HG02852 (cell line): ENCODE measurements at regions not wholly inside any gene's neighbourhood (a gene's known extent, or its start where the extent isn't known, plus 50 kb on each side); places are given as distances from the start of the nearest gene placed in this dataset.

ENCODE experiments used
- ATAC-seq: cut with Tn5 transposase; IDR thresholded peaks from one replicate; pipeline ENCODE4 v1.9.1; 2021; ENCODE audit warnings: mild to moderate bottlenecking, moderate library complexity; ENCODE audit not compliant: unreplicated experiment

DNA sequence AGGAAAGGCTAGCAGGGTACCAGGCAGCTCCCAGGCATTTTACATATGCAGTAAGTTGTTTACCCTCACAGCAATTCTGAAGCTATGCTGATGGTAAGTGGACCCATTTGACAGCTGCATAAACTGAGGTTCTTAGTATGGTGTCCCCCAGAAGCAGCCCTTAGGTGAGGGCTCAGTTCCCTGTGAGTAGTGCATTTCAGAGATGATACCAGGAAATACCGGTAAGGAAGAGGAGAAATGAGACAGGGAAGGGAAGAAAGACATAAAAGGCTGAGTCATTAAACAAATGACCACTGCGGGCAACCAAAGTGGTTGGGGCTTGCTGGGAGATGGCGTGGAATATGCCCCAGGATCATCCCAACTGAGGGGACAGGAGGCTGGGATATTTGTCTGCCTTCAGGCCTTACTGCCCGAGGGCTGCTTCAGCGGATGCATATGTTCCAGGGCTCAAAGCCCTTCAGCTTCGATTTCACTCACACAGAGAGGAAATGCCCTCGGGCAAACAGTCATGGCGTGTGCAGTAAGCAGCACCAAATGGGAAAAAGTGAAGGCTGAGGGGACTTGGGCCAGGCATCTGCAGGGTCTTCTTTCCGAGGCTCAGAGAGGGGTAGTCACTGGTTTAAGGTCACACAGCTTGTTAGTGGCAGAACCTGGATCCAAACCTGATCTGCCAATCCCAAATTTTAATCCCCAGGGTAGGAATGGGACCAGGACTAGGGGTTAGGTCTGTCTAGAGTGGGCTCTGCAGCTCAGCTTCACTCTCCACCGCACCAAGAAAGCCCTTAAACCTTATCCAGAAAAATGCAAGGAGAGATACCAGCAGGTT is 133.7 kb upstream of the RUNX3 start:
- no peak for ATAC-seq

DNA sequence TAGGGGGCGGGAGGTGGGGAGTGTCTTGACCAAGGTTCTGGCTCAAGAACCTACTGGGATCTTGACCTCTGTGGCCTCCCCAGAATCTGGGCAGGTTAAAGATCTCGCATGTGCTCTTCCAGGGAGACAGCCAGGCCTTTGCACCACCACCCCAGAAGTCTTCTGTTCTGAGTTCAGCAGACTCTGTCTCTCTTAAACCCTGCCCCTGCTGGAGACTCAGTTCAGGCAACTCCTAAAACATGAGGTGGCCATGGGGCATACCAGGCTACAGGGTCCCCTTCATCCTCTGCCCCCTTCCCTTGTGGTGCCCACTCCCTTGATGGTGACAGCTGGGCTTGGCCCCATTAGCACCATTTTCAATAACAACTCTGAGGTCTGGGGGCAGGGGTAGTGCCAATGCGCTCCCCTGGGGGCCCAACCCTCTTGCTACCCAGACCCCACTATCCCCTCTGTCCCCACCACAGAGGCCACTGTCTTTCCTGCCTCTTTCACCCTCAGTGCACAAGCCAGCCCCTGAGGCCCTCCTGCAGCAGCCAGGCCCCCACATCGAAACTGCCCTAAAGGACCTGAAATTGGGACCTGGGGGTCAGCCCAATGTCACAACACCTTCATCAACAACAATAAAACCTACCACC is 132.7 kb upstream of the RUNX3 start:
- no peak for ATAC-seq

DNA sequence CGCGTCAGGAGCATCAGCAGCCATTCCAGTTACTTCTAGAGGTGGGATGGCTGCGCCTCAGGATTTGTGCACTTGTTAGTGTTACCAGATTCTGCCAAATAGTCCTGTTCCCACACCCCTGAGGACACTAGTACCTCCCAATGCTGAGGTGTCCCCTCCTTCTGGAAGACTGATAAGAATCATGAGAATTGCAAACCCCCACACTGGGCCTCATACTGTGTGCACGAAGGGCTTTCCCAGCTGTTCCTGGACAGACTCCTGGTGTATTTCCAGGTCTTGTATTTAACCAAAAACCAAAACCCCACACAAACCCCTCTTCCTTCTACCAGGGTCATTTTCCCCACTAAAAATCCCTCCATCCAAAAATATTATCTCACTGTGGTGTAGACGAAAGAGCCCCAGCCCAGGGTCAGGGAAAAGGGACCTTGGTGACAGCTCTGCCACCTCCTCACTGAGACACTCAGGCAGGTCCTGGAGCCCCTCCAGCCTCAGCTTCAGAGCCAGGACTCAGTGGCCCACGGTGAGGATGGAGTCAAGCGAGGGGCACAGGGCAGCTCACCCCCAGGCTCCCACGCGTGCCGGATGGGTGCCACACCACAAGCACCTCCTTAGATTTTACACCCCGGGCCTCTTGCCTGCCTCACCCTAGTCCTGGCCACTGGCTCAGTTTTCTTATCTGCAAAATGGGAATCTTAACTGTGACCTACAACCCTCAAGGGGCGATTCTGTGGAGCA is 131.4 kb upstream of the RUNX3 start:
- ATAC-seq, result no peak

DNA sequence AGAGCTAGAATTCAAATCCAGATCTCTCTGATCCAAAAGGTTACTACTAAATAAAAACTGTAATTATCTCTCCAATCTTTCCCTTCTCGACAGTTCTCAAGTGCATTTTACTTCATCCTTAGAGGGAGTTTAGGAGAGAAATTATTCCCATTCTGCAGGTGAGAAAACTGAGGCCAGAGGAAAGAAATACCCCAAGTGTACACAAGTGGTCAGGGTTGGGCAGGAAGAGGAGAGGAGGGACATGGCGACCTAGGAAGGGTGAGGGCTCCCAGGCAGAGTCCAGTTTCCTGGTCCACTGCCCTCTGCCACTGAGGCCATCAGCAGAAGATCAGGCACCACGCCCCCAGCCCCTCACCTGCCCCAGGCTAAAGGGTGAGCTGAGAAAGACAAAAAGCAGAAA is 127.1 kb upstream of the RUNX3 start:
- ATAC-seq, result no peak

DNA sequence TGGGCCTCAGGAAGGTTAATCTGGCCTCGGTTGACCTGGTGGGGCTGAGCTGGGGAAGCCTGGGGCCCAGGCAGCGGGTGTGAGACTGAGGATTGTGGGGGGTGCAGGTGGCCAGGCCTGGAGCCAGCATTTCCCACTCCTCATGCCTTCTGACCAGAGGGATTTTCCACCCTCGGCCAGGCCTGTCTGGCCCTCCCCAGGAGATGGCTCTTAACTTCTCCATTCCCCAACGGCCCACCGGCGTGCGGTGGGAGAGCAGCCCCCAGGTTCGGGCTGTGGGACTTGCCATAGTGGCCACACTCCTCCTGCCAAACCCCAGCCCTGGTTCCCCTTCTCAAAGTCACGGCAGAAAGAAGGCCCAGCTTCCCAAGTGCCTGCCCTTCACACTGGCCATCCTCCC is 126.5 kb upstream of the RUNX3 start:
- no peak for ATAC-seq

DNA sequence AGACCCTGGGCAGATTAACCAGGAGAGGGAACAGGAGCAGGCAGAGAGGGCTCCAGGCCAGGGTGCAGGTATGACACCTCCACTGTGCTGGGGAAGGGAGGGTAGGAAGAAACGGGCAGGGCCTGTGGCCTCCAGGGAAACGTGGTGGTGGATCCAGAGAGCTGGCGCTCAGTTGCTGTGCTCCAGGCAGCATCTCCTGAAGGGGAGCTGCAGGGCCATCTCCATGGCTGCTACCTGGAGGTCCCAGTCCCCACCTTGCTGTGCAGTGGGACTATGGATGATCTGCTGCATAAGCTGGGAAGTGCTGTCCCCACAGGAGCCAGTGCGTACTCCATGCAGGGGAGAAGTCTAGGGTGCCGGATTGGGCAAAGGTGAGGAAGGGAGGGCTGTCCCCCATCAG is 125.9 kb upstream of the RUNX3 start:
- no peak for ATAC-seq

DNA sequence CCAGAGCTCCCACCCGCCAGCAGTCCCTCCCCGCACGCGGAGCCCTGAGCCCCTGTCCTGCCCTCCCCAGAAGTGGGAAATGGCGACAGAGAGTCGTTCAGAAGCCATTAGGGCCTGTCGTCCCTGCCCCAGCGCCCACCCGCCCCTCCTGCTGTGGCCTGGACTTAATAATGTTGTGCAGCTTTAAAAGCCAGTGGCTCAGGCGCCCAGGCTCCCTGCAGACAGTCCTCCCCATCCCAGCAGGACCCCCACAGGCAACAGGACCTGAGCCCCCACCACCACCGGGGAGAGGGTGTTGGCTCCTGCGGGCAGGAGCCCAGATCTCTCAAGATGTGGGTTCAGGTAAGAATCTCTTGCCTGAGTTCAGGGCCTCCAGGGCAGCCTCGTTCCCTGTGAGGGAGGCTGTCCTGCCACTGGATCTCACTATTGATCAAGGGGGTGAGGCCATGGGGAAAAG is 125.3 kb upstream of the RUNX3 start:
- no peak for ATAC-seq

DNA sequence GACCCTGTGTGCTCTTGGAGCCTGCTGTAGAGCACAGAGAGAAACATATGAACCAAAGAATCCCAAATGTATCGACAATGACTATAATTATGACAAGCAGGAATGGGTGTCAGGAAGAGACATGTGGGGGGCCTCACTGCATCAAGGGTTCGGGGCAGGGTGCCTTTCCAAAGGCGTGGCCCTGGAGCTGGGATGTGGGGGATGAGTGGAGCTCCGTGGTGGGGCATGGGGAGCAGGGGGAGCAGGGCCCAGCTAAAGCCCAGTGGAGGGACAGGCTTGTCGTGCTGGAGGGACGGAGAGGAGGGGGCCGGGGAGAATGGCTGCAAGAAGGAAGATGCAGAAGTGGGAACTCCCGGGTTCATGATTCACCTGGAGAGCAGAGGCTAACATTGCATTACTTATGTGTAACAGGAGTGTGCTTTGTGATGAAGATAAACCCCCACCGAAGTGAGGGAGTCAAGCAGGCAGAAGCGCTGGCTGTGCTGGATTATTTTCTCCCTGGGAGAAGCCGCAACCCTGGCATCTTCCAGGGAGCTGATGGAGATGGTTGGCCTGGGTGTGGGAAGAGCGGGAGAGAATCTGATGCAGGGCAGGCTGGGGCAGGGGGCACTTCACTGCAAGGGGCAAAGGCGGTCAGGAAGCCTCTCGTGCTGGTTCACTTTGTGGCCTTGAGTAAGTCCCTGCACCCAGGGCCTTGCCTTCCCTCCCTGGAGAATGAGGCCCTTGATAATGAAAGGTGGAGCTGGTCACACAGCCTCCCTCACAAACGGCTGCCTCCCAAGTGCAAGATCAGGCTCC is 124.6 kb upstream of the RUNX3 start:
- no peak for ATAC-seq

DNA sequence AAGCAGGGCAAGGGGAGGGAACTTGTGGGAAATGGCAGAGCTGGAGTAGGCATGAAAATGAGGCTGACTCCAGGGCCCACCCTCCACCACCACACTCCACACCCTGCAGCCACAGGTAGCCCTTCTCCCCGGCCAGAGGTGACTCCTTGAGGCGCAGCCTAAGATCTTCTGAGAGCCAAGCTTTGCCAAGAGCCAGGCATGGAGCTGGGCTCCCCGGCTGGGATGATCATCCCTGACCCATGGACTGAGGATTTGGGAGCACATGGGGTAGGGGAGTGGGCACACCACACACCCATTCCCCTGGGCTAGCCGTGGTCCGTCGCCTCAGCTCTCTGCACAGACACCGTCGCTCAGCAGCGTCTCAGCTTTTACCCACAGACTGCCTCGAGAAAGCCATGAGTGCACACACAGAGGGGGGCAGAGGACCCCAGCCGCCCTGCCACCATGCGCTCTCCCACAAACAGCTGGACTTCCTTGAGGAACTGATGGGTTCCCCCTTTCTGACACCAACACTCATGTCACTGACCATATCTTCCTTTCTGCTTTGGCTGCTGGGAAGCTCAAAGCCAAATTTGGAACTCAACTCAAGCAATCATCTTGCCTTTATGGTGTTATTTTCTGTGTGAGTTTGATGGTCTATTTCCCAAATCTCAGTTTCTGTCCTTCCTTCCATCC is 123.6 kb upstream of the RUNX3 start:
- ATAC-seq, result no peak

DNA sequence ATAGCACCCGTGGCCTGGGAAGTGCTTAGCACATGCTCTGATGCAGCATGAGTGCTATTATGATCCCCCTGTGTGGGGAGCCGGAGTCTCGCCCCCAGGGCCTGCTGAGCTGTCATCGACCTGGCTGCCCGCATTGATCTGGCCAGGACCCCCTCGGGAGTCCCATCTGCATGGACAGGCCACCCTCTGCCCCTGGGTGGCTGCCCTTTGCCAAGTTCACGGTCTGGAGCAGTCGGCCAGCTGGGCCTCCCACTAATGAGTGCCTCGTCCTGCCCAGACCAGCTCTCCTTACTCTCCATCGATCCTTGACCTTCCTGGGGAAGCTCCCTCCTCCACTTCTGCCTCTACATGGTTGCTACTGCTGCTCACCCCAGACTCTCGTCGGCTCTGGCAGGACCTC is 121.8 kb upstream of the RUNX3 start:
- no peak for ATAC-seq

DNA sequence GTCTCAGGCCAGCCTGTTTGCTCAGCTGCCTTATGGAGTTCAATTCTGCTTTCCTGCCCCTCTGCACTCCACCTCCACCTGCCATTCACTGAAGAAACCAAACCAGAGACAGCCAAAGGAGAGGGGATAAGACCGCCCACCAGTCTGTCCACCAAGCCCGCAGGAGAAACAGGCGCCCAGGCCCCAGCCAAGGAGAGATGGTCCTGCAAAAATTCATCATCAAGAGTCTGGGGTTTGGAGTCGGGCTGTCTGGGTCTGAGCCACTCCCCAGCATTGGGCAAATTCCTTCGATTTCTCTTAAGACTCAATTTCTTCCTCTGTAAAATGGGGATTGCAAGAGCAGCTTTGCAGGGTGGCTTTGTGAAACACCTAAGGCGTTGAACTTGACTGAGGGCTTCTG is 121.4 kb upstream of the RUNX3 start:
- ATAC-seq, result no peak

DNA sequence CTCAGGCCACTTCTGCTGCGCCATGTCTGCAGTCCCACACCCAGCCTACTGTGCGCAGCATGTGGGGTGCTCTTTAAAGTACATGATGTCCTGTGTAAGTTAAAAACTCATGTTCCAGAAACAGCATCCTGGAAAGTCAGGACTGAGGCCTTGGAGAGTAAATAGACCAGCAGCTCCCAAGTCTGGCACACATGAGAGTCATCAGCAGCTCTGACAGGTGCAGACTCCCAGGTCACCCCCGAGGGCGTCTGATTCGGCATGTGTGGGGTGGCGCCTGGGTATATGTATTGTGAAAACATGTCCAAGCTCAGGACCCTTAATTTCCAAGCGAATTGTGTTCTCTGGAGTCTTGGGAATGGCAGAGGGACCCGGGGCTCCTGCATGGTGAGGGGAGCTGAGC is 120.1 kb upstream of the RUNX3 start:
- ATAC-seq, result no peak

DNA sequence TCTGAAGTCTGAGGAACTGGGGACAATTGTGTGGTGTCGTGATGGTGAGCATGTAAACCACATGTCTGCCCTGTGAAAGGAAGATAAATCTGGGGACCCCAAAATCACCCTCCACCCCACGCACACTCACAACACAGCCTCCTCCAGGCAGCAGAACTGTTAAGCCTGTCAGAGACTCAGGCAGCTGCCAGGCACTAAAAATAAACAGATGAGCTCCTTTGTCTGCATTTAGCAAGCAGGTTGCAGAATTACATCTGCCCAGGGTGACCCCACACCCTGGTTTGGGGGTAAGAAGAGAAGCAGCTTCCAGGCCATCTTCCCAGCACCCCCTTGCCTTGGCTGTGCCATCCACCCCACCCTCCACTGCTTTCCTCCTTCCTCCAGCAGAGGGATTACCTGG is 119.1 kb upstream of the RUNX3 start:
- no peak for ATAC-seq

DNA sequence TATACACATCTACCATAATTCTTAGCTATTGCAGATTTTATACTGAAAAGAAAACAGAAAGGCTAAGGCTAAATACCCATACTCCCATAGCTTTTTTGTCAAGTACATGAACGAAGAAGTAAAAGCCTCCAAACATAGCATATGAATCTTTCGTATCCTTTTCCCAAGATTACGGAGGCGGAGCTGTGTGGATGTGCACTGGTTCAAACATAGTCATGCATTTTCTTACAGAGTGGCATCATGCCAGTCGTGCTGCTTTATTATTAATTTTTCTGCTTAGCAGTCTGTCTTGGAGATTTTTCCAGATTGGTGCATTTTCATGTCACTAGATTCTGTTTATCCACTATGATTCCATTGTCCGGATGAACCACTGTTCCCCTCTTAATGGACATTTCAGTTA is 118.7 kb upstream of the RUNX3 start:
- no peak for ATAC-seq

DNA sequence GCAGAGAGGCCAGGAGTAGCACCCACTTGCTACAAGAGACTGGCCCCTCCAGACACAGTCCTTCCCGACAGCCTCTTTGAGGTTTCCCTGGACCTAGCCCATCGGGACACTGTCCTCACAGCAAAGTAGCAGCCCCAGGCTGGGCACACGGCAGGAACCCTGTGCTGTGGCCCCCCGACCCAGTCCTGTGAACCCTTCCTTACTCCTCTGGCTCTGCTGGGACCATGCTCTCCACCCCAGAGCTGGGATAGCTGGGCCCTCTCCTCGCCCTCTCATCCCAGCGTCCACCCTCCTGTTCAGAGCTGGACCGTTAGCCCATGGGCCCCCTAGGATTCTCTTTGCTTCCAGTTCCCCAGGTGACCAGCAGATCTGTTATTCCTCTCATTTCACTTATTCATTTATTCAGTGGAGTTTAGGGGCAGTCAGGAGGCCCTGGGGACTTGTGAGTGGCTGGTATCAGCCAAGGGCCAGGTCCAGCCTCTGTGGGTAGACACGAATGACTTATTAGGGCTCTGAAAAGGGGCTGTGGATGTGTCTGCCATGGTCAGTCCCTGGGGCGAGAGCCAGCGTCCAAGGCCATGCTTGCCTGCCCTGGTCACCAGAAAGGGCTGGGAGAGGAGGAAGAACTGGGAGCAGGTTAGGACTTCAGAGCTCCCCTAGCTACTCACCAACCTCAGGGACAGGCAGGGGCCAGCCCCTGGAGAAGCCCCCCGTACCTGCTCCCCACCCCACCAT is 117.6 kb upstream of the RUNX3 start:
- no peak for ATAC-seq

DNA sequence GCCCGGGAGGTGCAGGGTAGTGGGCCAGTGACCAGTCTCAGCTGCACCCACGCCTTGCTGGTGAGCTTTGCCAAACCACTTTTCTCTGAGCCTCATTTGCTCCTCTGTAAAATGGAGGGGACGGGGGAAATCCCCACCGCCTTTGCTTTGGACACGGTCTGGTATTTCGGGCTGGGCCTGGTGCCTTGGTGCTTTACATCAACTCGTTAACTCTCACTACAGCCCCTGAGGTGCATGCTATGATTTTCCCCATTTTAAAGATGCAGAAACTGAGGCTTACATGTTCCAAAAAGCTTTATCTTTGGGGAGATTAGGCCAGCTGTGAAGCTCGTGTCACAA is 116.1 kb upstream of the RUNX3 start:
- ATAC-seq, result no peak

DNA sequence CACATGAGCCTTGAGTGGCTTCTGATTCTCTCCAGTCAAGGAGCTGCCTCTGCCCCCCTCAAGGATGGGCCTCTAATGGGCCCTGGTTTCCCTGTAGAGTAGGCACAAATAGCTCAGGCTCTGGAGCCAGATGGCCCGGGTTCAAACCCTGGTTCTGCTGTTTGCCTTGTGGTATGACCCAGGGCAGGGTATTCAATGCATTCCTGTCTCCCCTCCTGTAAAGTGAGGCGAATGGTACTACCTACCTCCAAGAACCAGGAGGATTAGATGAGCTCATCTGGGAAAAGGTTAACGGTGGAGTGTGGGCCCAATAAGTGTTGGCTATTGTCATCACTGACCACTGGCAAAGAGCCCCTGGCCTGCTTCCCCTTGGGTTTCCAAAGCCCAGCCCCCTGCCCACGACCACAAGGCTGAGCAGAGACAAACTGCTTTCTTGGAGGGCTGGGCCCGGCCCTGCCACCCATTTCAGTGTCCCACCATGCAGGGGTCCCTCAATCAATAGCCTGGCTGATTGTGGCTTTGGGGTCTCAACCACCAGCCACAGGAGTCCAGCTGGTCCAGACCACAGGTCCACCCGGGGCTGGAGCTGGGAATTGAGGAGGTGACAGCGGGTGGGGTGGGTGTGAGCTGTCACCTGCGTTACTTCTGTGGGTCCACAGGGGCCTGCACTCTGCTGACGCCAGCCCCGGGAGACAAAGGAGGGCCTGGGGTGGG is 115.6 kb upstream of the RUNX3 start:
- no peak for ATAC-seq

DNA sequence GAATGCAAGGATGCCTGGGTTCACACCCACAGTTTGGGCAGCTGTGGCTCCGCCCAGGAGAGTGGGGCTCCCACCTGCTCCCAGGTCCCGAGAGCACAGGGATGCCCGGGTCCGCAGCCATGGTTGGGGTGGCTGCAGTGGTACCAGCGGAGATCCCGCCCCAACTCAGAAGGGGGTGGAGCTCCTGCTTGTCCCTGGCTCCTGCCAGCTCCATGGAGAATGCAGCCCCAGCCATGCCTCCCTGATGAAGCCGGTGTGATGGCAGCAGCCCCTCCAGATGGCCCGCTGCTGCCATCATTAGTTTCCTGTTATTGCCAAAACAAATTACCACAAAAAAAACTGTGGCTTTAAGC is 113.1 kb upstream of the RUNX3 start:
- ATAC-seq, result no peak
